IPS-NIHi11 (cell line): ENCODE measurements at regions not wholly inside any gene's neighbourhood (a gene's known extent, or its start where the extent isn't known, plus 50 kb on each side); places are given as distances from the start of the nearest gene placed in this dataset.

Experiments used
- DNase-seq: peaks from one replicate; pipeline ENCODE4 v3.0.0; 2012; ENCODE audit warnings: mixed read lengths, low spot score

DNA sequence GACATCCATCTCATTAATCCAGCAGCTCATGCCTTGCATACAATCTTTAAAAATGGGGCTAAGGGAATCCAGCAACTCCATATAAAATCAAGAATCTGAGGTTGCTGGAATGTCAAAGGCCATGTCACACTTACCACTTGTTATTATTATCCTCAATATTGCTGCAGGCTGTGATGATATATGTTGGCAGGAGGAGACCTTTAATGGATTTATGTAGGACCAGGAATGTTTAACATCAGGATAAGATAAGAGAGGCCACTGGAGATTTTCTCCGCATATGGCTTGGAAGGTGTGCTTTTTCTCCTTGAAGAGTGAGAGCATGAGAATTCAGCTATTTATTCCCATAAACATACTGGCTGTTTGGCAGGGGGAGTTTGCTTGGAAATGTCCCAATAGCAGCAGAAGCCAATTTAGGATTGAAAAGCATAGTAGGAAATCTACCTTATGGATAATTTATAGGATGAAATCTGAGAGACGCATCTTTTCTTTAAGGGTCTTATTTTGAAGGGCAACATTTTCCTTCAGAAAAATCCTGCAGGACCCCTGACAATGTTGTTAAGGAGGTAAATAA, 481.4 kb downstream of the AGTPBP1 start:
- no peak for DNase-seq

DNA sequence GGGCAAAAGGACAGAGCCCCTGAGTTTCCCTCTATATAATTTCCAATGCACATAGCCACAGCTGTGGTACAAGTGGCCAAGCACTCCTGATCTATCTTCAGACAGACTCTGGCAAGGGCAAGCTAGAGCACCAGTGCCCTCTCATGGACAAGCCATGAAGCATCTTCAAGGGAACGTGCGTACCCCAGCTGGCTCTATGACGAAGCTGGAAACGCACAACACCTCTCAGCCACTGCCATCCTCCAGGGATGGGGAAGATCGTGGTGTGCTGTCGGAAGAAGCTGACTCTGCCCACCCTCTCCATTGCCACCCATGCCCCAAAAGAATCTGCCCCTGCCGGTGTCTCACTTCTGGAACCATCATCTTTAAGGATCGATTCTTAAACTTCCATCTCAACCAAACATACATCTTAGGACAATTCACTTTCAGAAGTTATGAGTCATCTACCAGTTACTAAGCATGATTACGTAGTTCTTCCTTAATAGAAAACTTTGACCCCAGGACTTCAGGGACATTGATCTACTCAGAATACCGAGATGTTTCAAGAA, 482.9 kb downstream of the AGTPBP1 start:
- peak; percentile 78 for DNase-seq

DNA sequence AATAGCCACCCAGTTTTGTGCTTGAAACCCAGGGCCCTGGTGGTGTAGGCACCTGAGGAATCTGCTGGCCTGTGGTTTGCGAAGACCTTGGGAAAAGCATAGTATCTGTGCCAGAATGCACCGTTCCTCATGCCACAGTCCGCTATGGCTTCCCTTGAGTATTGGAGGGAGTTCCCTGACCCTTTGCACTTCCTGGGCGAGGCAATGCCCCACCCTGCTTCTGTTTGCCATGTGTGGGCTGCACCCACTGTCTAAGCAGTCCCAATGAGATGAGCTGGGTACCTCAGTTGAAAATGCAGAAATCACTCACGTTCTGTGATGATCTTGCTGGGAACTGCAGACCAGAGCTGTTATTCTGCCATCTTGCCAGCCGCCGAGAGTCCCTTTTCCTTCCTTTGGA, 483.5 kb downstream of the AGTPBP1 start:
- DNase-seq = no peak

DNA sequence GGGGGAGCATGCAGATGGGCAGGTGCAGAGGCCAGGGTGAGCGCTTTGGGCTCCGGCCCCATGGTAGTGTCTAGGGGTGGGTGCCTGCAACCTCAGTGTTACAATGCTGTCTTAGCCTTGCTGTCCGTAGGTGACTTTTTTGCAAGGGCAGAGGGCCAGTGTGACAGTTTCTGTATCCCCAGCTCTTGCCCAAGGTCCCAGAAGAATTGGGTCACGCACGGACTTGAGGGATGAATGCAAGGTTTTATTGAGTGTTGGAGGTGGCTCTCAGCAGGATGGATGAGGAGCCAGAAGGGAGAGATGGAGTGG, 492.5 kb downstream of the AGTPBP1 start:
- DNase-seq = no peak

DNA sequence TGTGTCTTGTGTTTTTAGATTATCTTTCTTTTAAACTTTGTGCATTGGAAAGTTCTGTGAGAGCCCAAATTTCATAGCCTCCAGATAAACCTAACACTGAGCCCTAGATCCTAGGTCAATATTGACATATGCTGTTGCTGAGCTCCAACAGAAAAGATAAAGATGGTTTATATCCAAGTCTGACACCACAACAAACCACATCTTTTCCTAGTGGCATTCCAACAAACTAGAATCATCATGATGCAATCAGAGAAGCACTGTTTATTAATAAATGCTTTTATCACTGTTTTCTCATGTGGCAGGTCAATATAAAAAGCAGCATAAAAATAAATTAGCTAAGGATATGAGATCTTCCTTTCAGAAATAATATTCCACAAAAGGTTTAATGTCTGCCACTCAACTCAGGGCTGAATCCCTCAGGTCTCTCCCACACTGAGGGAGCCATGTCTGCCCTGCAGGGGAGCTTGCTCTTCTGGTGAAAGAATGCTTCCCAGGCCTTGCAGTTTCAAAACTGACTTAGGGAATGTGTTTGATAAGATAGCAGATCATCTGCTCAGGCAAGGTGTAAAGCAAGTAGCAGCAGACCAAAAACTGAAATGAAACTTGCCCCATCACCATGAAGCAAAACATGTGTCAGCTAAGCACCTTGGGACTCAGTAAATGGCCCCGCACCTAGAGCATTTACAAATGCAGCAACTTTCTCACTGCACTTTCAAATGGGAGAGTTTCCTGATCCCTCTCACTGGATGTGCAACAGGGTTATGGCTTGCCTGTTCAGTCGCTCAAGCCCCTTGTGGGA, 493.0 kb downstream of the AGTPBP1 start:
- no peak for DNase-seq

DNA sequence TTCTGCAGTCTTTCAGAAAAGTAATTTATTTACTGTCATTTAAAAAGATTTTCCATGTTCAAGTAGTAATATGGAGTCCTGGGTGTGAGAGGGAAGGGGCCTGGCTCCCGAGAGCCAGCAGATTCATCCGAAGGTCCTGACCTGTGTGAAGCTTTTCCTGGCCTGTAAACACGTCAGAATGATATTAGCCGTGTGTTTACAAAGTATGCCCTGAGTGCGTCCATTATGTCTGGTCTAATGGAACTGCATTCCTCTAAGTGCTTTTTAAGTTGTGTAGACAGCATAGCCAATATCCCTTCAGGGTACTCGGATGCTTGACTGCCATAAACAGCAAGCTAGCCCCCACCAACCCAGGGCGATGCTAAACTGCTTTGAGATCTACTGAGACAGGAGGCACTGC, 495.2 kb downstream of the AGTPBP1 start:
- no peak for DNase-seq

DNA sequence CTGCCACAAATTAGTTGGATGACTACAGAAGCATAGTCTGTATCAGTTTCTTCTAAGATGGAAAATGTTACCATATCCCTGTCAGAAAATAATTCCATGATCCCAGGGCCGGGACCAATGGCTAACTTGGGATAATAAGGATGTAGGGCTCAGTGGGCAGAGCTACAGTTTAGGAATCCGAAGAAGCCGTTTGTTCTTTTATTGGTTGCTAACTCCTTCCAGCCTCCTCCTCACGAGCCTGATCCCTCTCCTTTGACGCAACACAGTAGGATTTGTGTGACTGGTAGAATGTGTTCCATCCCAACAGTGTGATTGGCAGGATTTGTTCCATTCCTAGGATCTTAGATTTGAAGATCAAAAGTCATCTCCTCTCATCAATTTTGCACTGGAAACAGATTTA, 496.9 kb downstream of the AGTPBP1 start:
- DNase-seq = no peak

DNA sequence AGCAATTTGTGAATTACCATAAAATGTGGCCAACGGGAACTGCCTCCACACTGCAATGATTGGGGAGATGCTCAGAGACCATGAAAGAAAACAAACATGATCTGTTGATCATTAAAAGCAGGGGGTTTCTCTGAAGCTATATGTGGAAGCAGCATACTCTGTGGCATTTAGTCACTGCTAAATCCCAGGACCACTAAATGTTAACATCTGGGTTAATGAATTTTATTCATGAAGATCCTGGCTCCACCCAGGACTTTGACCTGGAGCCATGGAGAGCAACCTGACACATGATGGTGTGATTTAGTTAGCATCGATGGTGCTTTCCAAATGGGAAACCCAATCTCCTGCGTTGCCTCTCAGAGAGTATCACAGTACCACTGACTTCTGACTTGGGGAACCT, 497.8 kb downstream of the AGTPBP1 start:
- DNase-seq = no peak

DNA sequence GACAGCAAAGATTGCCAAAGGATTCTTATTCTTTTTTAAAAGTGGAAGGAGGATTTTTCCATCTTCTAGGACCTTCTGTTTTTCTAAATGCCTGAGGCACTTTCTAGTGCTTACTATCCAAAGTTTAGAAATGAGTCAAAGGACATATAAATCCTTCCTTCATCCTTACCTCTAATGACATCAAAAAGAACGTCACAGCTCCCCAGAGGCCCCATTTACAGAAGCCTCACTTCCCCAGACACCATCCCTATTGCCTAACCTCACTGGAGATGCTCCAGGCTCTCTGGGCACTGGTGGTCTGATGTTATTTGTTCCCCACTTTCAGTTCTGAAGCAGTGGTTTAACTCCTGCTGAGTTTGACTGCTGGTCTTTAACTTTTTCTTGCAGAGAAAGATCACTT, 504.3 kb downstream of the AGTPBP1 start:
- DNase-seq = no peak

DNA sequence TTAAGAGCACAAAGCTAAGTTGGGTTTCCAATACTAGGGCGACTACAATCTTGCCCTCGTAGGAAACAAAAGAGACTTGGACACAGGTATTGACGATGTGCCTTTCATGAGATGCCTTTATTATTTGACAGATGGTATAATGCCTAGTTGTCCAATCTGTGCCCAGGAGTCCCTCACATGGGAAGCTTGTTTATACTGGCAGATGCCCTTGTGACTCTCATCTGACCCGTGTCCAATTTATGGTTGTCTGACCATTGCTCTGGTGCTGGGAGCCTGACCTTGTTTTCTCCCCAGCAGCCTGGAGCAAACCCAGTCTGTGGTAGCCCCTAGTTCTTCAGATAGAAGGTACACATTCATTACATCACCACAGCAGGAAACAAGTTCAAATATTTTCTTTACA, 511.7 kb downstream of the AGTPBP1 start:
- DNase-seq = no peak

DNA sequence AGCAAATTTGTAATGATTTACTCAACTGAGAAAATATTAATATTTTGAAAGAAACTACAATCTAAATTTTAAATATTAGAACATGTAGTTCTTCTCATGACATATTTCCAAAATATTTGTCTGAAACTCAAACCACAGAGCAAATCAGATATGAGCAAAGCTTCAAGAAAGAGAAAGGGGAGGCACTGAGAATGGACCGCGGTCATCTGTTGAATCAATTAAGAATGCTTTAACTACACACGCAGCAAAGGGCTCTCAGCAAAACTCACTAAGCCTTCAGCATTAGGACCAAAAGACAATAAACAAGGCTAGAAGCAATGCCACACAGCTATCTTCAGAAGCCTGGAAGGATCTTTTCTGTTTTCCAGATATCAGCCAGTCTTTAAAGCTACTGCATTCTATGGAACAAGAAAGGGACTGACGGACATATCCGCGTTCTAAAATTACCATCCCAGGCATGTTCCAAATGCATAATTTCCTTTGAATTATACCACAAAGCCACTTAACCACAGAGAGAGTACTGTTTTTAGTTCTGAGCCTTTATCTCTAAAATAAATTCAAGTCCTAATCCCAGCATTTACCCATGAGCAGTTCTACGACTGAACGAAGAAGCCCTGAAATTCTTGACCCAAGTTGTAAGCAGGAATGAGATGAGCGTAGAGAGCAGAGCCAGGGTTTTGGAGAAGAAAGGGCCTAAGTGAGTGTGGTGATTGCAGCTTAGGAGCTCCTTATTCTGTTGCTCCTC, 513.5 kb downstream of the AGTPBP1 start:
- DNase-seq = no peak

DNA sequence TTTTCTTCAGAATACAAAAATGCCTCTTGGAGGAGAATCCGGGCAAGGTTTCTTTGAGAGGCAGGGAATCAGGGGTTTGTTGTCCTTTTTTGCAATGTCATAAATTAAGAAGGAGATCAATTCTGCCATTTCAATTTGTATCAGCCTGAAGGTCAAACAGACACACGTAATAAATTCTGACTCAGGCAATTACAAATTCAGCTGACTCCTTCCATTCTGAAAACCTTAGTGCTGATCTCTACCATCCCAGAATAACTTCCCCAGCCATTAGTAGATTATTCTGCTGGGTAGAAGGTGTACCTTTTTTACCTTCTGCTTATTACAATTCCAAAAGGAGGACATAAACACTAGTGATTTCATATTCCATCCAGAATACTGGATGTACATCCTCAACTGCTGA, 516.6 kb downstream of the AGTPBP1 start:
- no peak for DNase-seq

DNA sequence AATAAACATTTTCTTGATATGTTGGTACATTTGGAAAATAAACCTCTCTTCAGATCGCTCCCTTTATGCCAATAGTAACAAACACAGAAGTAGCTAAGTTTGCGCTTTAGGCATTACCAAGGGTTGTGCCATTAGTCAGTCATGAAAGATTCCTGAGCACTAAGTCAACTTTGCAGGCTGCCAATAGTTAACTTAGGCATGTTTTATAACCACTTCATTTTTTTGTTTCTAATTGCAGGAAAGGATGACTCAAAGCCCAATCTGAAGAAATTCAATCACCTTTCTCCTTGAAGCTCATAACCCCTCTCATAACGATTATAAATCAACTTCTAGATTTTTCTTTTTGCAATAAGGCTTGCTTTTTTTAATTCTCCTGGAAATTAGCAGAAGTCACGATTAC, 517.0 kb downstream of the AGTPBP1 start:
- DNase-seq = no peak

DNA sequence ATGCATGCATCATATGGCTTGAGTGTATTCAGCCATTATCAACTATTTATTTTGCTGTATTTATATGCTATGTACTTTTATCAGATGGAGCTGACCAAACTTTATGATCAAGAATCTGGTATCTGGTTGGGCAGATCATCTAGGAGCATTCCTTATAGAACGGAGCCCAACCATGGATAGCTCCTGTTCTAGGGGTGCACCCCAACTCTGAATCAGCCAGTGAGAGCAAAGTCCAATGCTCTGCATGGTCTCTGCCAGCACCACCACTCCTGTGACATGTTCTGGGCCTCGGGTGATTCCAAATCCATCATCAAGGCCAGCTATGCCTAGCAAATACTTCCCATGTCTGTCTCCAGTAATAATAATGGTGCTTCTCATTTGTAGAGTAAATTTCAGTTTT, 517.5 kb downstream of the AGTPBP1 start:
- no peak for DNase-seq

DNA sequence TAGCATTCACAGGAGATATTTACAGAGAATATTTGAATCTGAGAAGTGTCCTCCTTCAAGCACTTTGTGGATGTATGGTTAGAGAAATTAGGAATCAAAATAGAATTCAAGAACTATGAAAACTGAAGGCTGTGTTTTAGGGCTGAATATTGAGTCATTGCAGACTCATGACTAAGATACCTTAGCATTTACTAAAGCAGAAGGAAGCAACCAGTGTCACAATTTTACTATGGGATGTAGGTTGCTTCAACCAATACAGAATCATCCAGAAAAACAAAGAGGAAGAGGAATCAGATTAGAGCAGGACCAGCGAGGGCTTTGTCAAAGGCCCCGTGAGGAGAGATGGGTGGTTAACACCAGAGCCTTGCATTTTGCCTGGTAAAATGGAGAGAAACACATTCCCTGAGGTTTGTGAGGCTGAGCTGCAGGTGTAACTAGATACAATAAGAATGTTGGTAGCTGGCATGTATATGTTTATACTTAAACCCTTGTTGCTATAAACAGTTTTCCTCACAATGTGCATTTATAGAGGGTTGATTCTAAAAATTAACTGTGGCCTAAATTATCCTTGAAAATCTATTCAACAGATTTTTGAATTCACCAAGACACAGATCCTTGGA, 518.1 kb downstream of the AGTPBP1 start:
- DNase-seq = no peak

DNA sequence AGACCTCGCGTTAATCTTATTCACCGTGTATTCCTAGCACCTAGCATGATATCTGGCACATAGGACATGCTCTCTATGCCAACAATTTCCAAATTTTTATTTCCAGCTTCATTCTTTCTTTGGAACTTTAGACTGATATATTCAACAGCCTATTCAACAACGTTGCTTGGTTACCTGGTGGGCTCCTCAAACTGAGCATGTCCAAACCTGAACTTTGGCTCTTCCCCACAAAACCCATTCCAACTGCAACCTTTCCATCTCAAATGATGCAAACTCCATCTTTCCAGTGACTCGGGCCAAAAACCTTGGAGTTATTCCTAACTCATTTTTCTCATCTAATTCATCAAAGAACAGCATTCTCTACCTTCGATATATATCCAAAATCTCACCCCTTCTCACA, 525.2 kb downstream of the AGTPBP1 start:
- DNase-seq = no peak

DNA sequence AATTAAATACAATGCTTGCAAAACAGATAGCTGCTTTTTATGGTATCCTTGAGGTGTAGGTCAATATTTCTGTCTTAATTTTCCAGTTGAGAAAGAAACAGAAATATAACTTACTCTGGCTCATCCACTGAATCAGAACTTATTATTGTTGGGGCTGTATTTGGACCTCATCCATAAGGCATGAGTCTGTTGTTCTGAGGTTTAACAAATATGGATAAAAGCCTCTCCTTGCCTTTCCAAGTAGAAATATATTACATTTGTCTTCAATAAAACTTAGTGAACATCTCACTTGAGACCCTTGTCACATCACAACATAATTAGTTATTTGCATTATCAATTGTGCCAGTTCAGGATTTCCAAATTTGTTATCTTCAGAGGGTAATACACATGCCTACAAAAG, 525.8 kb downstream of the AGTPBP1 start:
- no peak for DNase-seq

DNA sequence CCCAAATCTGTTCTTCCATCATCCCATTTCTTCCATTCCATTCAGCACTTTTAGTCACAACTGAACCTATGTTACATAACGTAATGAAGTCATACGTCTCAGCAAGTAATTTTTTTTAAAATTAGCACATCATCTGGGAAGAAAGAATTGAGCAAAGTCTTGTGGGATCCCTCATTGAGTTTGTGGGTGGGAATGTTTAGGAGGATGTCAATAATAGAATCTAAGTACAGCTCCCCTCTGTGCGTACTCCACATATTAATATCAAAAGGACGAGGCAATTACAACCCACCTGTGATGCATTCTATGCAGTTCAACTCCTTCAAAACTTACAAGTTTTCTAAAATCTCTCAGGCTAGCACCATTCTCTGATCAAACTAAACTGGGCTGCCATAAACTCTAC, 526.3 kb downstream of the AGTPBP1 start:
- no peak for DNase-seq

DNA sequence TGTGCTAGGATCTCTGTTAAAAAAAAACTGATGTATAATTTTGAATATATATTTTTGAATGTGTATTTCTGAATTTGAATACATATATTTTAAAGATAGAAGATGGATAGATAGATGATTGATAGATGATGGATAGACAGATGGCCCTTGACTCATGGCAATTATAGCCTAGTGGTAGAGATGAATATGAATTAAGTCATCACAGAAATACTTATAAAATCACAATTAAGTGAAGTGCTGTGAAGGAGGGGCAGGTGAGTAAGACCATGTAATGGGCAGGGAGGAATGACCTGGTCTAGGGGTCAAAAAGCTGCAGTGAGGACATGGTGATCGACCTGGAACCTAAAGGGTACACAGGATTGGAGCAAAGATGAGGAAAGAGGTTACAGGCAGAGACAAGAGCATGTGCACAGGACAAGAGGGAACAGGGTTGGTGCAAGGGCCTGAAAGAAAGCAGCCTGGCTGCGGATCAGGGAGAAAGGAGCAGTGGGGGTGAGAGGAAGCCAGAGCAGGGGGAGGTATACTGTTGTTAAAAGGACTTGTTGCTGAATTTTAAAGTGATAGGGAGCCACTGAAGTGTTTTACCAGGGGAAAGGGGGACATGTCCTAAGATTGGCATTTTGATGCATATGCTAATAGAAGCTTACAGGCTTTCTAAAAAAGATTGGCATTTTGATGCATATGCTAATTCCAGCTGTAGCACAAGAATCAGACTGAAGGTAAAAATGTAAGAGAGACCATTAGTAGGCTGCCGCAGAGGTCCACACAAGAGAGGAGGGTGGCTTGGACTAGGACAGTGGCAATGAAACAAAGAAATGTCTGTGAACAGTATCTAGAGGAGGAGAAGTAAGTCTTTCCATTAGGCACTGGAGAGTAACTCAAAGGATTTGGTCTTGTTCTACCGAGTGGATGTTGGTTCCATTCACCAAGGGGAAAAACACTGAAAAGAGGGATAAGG, 527.8 kb downstream of the AGTPBP1 start:
- peak; percentile 46 for DNase-seq

DNA sequence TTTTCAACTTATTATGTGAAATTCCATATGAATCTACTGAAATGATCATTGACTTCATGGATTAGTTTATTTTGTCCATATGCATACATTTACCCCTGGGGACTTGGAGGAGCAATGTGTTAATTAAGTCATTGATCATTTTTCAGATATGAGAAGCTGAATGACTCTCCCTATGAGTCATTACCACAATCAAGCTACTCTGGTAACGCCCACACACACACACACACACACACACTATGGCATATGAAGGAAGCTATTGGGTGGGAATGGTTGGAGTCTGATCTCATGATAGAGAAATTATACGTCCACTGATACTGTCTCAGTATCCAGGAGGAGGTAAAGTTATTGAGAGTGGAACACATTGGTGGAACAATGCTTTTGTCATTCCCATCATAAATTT, 528.9 kb downstream of the AGTPBP1 start:
- no peak for DNase-seq

DNA sequence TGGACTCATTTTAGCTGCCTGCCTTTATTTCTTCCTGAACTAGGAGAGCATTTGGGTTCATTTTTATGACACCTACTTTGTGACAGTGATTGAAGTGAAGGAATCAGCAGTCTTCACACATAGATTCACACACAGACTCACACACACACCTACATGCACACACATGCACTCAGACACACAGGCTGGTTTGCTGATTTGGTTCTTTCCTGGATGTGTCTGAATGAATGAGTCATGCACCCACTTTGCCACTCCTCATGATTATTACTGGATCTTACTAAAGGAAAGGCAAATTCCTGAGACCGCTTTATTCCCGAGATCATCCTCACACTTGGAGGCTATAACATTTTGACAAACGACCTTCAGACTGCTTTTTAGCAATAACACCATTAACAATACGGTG, 529.5 kb downstream of the AGTPBP1 start:
- no peak for DNase-seq

DNA sequence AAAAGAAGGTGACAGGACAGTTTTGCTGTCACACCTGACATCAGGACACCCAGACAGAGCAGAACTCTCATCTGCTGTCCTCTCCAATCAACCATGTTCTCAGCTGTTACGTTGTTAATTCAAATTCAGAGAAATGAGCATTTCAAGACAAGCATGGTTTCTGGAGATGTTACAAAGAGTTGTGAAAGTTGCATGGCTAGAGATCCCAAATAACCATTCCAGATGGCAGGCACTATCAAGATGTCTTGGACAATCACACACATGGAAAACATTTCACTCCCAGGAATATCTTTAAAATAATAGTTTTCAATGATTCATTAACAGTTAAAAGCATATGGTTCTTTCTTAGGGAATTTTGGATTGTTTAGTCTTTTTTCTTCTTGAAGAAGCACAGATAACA, 533.1 kb downstream of the AGTPBP1 start:
- DNase-seq = no peak
